Activated CD4-positive, CD25-positive, alpha-beta regulatory T cell treated with anti-CD3 and anti-CD28 coated beads, Interleukin-2, amount 50 U/mL, for 16 hours (primary cell): ENCODE measurements at regions not wholly inside any gene's neighbourhood (a gene's known extent, or its start where the extent isn't known, plus 50 kb on each side); places are given as distances from the start of the nearest gene placed in this dataset.

Source experiments
- DNase-seq: peaks from one replicate; pipeline ENCODE4 v3.0.0-alpha.2; 2020; ENCODE audit warnings: low read depth, low spot score

DNA sequence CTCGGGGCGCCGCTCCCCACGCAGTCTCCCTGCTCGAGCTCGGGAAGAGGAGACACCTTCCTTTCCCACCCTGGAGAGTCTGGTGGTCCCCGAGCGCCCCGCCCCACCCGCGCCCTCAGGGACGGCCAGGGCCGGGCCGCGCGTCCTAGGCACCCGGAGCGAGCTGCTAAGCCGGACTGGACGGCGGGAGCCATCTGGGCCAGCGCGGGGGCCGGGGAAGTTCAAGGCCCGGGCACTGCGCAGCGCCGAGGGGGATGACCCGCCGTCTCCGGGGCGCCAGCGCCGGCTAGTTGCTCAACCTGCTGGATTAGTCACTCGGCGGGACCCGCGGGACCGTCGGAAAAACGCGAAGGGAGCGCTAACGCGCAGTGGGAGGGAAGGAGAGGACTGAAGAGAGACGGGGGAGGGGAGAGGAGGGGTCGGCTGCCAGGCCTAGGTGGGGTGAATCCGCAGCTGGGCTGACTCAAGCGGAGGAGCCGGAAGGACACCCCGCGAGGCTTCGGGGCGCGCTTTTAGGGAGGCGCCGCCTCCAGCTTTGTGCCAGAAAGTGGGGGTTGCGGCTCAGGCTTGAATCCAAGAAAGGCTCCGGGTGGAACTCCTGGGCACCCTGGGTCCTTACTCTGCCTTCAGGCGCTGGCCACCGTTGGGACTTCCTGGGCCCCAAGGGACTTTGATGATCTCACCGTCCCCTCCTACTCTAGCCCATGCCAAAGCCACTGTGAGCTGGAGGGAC is 75.7 kb upstream of the FOXP4 start:
- no peak for DNase-seq

DNA sequence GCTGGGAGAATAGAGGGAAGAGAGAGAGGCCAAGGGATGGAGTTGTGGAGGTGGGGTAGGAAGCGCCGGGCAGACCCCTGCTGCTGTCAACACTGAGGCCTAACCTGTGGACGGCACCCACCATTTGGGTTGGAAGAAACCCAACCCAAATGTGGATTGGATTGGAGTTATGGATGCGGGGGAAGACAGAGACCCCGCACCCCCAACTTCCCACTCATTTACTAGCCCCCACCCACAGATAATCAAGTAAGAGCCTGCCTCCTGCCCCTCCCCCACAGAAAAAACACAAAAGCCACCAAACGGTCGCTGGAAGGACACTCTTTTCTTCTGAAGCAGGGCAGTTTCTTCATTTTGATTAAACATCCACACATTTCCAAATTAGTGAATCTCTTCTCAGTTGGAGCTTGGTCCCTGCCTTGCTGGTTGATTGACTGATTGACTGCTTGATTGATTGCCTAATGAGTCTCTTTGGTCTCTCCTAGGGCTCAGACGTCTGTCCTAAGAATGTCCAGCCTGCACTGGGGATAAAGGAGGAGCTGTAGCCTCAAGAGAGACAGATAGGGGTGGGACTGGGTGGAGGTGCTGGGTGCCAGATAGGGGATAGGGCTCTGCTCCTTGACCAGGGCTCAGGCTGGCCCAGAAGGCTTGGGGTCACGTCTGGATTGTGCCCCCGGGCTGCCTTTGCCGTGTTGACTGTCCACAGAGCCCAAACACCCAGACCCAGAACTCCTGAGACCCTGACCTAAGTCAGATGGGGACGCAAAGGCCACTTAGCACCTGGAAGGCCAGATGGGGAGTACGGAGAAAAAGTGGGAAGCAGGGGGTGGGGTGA is 74.9 kb upstream of the FOXP4 start:
- no peak for DNase-seq

DNA sequence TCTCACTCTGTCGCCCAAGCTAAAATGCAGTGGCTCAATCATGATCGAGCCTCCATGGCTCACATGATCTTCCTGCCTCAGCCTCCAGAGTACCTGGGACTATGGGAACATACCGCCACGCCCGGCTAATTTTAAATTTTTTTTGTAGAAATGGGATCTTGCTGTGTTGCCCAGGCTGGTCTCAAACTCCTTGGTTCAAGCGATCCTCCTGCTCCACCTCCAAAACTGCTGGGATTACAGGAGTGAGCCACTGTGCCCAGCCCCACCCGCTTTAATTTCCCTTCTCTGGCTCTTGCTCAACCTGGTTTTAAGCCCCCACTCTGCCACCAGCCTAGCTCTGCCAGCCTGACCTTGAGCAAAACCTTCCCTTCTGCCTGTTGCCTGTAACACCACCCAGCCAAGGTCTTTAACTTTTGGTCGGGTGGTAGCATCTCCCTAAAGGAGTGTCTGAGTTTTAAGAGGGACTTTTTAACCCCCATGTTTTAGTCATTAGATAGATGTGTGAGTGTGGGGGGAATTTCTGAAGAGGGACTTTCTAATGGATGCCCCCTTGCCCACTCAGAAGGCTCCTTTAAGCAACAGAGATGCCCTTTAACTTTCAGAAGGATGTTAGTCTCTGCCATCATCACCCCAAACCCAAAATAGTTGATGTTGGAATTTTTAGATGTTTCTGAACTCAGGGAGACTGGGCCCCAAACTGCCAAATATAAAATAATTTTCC is 71.8 kb upstream of the FOXP4 start:
- DNase-seq: no peak

DNA sequence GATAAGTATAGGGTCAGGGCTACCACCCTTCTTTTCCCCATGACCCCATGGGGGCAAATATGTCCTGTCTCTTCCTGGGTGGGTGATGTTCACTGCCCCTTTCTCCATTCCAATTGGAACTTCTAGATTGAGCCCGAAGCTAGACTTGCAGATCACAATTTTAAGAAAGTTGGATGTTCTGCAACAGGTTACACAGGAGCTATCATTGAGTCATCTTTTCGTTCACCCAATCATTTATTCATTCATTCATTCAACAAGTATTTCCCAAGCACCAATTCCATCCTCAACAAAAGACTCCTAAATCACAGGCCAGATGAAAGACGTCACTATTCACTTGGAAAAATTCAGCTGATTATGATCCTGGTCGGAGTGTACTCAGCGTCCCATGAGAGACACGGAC is 71.0 kb upstream of the FOXP4 start:
- DNase-seq: no peak

DNA sequence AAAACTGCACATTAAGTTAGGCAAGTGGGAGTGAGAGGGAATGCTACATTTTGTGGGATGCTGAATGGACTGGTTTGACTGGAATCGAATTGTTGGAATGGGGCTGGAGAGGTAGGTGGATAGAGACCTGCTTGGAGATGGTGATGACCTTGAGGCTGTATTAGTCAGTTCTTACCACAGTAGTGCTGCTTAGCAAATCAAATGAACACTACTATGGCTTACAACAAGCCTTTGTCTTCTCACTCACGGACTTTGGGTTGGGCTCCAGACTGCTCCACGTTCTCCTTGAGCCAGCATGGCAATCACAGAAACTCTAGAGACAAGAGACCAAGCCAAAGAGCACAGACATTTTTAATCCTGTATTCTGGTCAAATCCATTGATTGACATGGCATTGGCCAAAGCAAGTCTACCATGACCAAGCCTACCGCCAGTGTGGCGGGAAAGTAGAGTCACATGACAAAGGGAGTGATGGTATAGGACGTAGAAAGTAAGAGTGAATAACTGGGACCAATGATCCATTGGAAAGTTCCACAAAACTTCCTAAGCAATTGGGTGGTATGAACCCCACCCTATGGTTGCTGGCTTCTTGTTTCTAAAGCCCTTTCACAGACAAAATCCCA is 70.3 kb upstream of the FOXP4 start:
- DNase-seq: no peak

DNA sequence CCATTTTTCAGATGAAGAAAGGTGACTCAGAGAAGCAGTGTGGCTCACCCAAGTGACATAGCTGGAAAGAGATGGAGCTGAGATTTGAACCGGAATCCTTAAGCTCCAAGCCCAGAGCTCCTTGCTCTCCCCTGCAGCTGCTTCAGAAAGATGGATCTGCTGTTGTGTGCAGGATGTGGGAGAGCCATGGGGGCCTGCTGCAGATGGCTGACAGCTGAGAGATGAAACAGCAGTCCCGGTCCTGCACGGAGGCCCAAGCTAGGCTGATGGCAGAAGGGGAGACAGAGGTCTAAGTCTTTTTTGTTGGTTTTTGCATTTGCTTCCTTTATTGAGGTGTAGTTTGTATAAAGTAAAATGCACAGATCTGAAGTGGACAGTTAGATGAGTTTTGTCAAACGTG is 69.8 kb upstream of the FOXP4 start:
- DNase-seq: no peak

DNA sequence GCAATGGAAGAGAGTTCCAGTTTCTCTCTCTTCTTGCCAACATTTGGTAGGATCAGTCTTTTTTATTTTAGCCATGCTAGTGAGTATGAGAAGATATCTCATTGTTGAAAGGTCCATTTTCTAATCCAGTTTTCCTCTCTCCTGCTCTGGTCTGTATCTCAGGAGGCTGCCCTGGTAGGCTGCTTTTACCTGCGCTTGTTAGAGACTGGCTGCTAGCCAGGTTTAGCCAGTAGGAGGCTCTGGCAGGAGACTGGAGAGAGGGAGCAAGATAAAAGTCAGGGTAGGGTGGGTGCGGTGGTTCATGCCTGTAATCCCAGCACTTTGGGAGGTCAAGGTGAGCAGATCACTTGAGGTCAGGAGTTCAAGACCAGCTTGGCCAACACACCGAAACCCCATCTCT is 68.6 kb upstream of the FOXP4 start:
- DNase-seq: no peak

DNA sequence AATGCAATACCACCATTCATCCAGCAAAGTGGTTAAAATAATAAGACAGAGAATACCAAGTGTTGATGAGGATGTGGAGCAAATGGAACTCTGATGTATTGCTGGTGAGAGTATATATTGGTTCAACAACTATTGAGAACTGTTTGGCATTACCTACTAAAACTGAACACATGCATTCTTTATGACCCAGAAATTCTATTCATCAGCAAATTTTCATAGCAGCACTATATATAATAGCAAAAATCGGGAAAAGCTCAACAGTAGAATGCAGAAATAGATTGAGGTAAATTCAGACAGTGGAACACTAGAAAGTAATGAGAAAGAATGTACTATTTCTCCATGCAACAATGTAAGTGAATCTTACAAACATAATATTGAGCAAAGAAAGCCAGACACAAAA is 62.2 kb upstream of the FOXP4 start:
- DNase-seq: no peak

DNA sequence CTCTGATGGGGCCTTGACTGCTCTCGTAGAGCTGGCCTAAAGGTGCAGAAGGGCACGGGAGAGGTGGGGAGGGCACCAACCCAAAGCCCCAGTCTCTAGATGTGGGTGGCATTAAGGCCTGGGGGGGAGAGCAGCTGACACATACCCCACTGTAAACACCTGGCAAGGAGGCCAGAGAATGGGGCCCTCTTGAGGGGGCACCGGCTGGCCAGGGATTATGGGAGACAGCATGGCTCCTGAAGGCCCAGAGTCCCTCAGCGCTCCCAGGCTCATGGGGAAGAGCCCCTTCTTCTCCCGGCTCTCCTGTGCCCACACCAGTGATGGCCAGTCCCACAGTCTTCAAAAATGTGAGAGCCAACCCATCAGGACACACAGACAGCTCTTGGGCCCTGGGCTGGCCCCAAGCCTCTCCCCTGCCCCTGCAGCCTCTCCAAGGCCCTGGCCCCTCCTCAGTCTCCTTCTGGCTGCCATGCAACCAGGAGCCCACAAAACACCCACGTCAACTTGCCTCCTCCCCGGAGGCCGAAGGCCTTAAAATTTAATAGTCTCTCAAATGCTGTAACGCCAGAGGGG is 58.2 kb upstream of the FOXP4 start:
- no peak for DNase-seq

DNA sequence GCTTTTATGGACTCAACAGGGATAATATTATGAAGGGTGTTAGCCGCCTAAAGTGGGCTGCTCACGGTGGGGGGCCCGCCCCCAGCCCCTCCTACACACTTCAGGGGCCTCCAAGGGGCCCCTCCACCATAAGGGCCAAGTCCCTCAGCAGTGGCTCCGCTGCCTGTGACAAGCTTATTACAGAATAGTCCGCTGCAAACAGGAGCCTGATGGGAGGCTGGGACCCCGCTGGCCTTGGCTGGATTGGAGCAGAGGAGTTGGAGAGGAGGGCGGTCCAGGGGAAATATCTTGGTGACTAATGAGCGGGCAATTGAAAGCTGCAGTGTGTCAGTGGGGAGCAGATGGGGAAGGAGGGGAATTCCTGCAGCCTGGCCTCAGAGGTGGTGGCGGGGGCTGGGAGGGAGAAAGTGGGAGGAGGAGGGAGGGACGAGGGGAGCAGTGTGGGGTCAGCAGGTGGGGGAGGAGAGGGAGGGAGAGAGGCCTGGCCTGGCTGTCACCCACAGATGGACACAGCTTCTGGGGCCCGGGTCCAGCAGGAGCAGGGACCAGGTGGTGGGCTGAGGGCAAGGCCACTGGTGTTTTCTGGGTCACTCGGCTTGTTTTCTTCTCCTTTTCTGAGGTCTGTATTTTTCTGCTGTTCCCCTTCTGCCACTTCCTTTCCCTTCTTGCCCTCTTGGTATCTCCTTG is 57.6 kb upstream of the FOXP4 start:
- DNase-seq: no peak

DNA sequence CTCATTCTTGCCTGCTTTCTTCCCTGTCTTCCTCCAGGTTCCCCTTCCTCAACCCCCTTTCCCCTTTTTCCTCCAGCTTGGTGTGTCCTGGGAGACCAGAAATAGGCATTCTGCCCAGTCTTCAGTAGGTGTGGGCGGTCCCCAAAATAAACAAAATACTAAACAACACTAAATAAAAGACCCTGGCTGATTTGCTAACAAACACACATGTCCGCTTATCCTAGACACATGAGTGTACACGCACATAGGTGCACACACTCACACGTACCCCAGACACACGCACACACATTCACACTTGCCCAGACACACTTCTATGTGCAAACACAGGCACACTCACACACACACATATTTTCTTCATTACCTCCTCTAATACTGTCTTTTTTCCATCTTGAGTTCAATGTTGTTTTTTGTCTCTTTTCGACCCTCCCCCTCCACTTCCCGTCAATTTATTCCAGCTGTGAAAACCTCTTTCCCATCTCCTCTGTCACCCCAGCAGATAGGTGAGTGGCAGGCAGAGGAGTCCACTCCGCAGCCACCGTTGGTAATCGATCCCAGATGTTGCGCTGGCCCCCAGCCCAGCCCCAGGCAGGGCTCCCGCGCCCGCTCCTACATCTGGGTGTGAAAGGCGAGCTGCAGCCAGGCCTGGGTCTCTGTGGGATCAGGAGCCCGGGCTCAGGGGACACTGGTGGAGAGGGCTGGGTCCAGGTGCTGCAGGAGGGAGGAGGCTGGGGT is 56.9 kb upstream of the FOXP4 start:
- DNase-seq: no peak

DNA sequence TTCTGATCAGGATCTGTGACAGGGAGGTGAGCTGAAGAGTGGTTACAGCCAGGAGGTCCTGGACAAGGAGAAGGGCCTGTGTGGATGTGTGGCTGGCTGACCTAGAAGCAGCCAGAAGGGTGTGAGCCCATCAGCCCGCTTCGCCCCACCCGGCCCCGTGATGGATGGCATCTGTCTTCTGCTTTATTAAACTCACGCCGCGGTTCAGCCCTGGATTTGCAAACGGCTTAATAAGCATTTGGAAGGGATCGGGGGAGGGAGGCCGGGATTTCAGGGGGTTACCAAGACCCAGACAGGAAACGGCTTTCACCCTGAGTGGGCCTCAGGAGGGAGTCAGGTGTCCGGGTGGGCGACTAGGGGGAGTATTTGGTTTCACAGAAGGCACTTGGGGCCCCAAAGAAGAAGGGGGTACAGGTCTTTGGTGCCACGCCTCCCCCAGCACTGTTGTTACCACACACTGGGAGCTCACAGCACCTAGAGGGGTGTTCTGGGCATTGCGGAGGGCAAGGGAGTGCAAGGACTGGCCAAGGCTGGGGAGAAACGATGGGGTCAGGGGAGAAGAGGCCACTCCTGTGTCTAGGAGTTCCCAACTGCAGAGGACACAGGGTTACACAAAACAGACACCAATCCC is 53.8 kb upstream of the FOXP4 start:
- no peak for DNase-seq

DNA sequence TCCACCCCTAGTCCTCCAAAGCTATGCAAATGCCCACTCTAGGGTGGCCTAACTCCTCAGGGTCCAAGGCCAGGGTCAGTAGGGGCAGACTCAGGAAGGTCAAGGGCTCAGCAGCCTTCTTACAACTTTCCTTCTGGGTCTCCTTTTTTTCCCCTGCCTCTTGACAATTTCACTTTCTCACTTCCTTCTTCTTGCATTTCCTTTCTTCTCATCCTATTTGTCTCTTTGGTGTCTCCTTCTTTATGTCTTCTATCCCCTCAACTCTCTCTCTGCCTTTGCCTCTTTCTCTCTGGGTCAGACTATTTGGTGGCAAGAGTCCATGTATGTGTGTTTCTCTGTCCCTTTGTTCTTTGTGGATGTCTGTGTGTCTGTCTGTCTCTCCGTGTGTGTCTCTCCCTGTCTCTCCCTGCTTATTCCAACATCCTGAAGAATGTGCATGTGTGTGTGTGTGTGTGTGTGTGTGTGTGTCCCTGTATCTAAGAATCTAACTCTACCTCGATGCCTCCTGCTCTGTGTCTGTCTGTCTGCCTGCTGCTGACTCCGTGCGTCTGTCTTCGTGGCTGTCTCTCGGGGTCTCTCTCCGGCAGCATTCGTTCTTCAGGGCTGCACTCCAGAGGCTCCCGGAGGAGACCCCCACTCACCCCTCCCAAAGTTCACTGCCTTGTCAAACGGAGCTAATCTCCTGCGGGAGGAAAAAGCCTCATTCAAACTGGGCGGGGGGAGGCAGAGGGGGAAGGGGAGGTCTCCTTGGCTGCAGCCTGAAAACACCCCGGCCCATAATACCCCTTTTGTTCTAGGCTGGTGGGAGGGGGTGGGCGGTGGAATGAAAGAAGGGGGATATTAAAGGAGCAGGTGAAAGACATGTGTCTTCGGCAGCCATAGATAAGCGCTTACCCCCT is 51.7 kb upstream of the FOXP4 start:
- no peak for DNase-seq
